ENCODE measurements at regions not wholly inside any gene's neighbourhood (a gene's known extent, or its start where the extent isn't known, plus 50 kb on each side); places are given as distances from the start of the nearest gene placed in this dataset.

- Histone ChIP-seq H3K27ac (no peak overlapping the region), H3K36me3 (no peaks in the 10 kb centered on the region), H3K27me3 (no peaks in the 10 kb centered on the region), H3K4me3 (no peak overlapping the region), H3K9me3 (no peaks in the 10 kb centered on the region), H3K4me1 (no peaks in the 10 kb centered on the region)
- DNase-seq (no peak), ATAC-seq (no peak)
- intact Hi-C loops (cut with DNase I), result no loop called here
- TF ChIP-seq CTCF (IDR thresholded peaks at IDR 0.05), result no peak
- 95 to 96% methylated on average over 3 of the region's 3 CpGs for WGBS, 2 donors
Measured at GRCh38 chr7:97377713-97378112, 260.2 kb downstream of the SDHAF3 start.

GRCh38 chr7:97381815-97382554 is 264.5 kb downstream of the SDHAF3 start:
- no peaks in the 10 kb centered on the region for H3K27me3 ChIP-seq
- H3K36me3 ChIP-seq, result no peaks in the 10 kb centered on the region
- ATAC-seq (no peak), DNase-seq (no peak)
- 67 to 71% methylated on average over 4 of the region's 4 CpGs for WGBS, 2 donors
- TF ChIP-seq CTCF (IDR thresholded peaks at IDR 0.05), result no peak
- no peak overlapping the region for H3K4me3 ChIP-seq
- H3K27ac ChIP-seq, result no peak overlapping the region
- H3K9me3 ChIP-seq, result no peaks in the 10 kb centered on the region
- intact Hi-C loops (cut with DNase I), result no loop called here
- no peaks in the 10 kb centered on the region for H3K4me1 ChIP-seq

GRCh38 chr7:97390052-97390451 is 272.6 kb downstream of the SDHAF3 start:
- no peak overlapping the region for H3K4me3 ChIP-seq
- DNase-seq (no peak), ATAC-seq (no peak)
- no peaks in the 10 kb centered on the region for H3K4me1 ChIP-seq
- peaks cover 0 to 3% (median 0%) of the 10 kb centered on the region in 11 donors for H3K9me3 ChIP-seq
- H3K27ac ChIP-seq, result no peak overlapping the region
- intact Hi-C loops (cut with DNase I), result no loop called here
- no peak for TF ChIP-seq CTCF (IDR thresholded peaks at IDR 0.05)
- peaks cover 0 to 5% (median 0%) of the 10 kb centered on the region in 7 donors for H3K27me3 ChIP-seq
- no peaks in the 10 kb centered on the region for H3K36me3 ChIP-seq
- 79 to 82% methylated on average over 6 of the region's 6 CpGs for WGBS, 2 donors

- Histone ChIP-seq H3K4me3 (no peak overlapping the region), H3K9me3 (peaks cover 0 to 3% (median 0%) of the 10 kb centered on the region in 11 donors), H3K27me3 (peaks cover 0 to 5% (median 0%) of the 10 kb centered on the region in 7 donors), H3K36me3 (no peaks in the 10 kb centered on the region), H3K27ac (no peak overlapping the region), H3K4me1 (no peaks in the 10 kb centered on the region)
- no peak for TF ChIP-seq CTCF (IDR thresholded peaks at IDR 0.05)
- DNase-seq (no peak), ATAC-seq (no peak)
- intact Hi-C loops (cut with DNase I), result no loop called here
- 60 to 65% methylated on average over 4 of the region's 4 CpGs for WGBS, 2 donors
Measured at GRCh38 chr7:97390915-97391593, 273.6 kb downstream of the SDHAF3 start.
